Thyroid gland (tissue), 4 donors: ENCODE measurements at regions not wholly inside any gene's neighbourhood (a gene's known extent, or its start where the extent isn't known, plus 50 kb on each side); places are given as distances from the start of the nearest gene placed in this dataset.

Source experiments
- POLR2A ChIP-seq, 2 donors: fragments of 450-650 bp; IDR thresholded peaks; one replicate each; pipeline ENCODE4 v1.6.1; 2017; ENCODE audit warnings: antibody characterized with exemption in 2 of 2, mild to moderate bottlenecking in 2 of 2, moderate library complexity in 1 of 2
- TF ChIP-seq, protein P1 (sequence below), 6 experiments: fragments of 200-600 bp in 3 of 6; fragments of 450-650 bp in 3 of 6; sonication (generic) in 3 of 6; IDR thresholded peaks; one replicate each; pipeline ENCODE4 v1.5.1; 2016 to 2019; ENCODE audit warnings: antibody characterized with exemption in 6 of 6, mild to moderate bottlenecking in 2 of 6, inconsistent platforms in 1 of 6, moderate library complexity in 1 of 6

DNA sequence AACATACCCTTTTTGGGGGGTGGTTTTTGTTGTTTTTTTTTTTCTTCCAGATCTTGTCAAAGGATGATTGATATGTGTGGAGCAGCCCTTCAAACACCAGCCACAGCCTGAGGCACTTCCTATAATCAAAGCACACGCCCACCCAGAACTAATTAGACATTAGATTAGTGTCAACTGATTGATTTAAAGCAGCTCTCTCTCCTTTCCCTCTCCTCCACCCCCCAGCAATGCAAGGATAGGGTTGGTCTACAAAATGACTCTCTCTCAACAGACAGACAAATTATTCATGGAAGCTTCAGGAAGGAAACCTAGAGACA lies 250.3 kb upstream of the SOX9 start:
- TF ChIP-seq, protein P1, sequence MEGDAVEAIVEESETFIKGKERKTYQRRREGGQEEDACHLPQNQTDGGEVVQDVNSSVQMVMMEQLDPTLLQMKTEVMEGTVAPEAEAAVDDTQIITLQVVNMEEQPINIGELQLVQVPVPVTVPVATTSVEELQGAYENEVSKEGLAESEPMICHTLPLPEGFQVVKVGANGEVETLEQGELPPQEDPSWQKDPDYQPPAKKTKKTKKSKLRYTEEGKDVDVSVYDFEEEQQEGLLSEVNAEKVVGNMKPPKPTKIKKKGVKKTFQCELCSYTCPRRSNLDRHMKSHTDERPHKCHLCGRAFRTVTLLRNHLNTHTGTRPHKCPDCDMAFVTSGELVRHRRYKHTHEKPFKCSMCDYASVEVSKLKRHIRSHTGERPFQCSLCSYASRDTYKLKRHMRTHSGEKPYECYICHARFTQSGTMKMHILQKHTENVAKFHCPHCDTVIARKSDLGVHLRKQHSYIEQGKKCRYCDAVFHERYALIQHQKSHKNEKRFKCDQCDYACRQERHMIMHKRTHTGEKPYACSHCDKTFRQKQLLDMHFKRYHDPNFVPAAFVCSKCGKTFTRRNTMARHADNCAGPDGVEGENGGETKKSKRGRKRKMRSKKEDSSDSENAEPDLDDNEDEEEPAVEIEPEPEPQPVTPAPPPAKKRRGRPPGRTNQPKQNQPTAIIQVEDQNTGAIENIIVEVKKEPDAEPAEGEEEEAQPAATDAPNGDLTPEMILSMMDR (IDR thresholded peaks at IDR 0.05) = no peak
- no peak for TF ChIP-seq POLR2A (IDR thresholded peaks at IDR 0.05)
